NCI-H2227 (cell line): ENCODE measurements at regions not wholly inside any gene's neighbourhood (a gene's known extent, or its start where the extent isn't known, plus 50 kb on each side); places are given as distances from the start of the nearest gene placed in this dataset.
"Not testable (repeated sequence)": the region's sequence is repeated elsewhere in the genome, so short reads cannot be mapped to it uniquely, and the experiment has no call there.

Experiments
- DNase-seq: peaks from one replicate; lab custom pipeline; 2025; ENCODE audit not compliant: unreplicated experiment; lab: John Stamatoyannopoulos, UW

GRCh38 chr4:131159261-131159660 lies 1989.8 kb upstream of the PCDH10 start:
- DNase-seq = no peak

GRCh38 chr4:131192318-131192717 lies 1956.8 kb upstream of the PCDH10 start:
- no peak for DNase-seq

- no peak for DNase-seq
These were observed 1941.5 kb upstream of the PCDH10 start for GRCh38 chr4:131207589-131207988.

- no peak for DNase-seq
These were observed 1900.8 kb upstream of the PCDH10 start for GRCh38 chr4:131248314-131248713.

GRCh38 chr4:131251321-131251720 lies 1897.8 kb upstream of the PCDH10 start:
- DNase-seq = no peak

GRCh38 chr4:131257241-131257640 lies 1891.9 kb upstream of the PCDH10 start:
- DNase-seq = no peak

GRCh38 chr4:131258361-131258760 lies 1890.7 kb upstream of the PCDH10 start:
- DNase-seq = no peak

GRCh38 chr4:131288441-131288840 lies 1860.7 kb upstream of the PCDH10 start:
- DNase-seq = no peak

- no peak for DNase-seq
These were observed 1852.9 kb upstream of the PCDH10 start for GRCh38 chr4:131296192-131296591.

- DNase-seq = no peak
These were observed 1847.0 kb upstream of the PCDH10 start for GRCh38 chr4:131302108-131302507.

- DNase-seq = no peak
These were observed 1844.4 kb upstream of the PCDH10 start for GRCh38 chr4:131304686-131305085.

GRCh38 chr4:131309628-131310027 lies 1839.5 kb upstream of the PCDH10 start:
- DNase-seq = no peak

- no peak for DNase-seq
These were observed 1833.0 kb upstream of the PCDH10 start for GRCh38 chr4:131316086-131316485.

GRCh38 chr4:131337936-131338335 lies 1811.2 kb upstream of the PCDH10 start:
- DNase-seq = no peak

- no peak for DNase-seq
These were observed 1810.0 kb upstream of the PCDH10 start for GRCh38 chr4:131339137-131339536.

GRCh38 chr4:131344761-131345160 lies 1804.3 kb upstream of the PCDH10 start:
- DNase-seq = no peak

GRCh38 chr4:131347816-131348215 lies 1801.3 kb upstream of the PCDH10 start:
- DNase-seq = no peak

GRCh38 chr4:131348263-131348662 lies 1800.8 kb upstream of the PCDH10 start:
- DNase-seq = no peak

- DNase-seq = not testable (repeated sequence)
These were observed 1796.7 kb upstream of the PCDH10 start for GRCh38 chr4:131352371-131352770.

- no peak for DNase-seq
These were observed 1782.4 kb upstream of the PCDH10 start for GRCh38 chr4:131366714-131367113.

GRCh38 chr4:131367441-131367840 lies 1781.7 kb upstream of the PCDH10 start:
- DNase-seq = no peak

GRCh38 chr4:131370846-131371245 lies 1778.2 kb upstream of the PCDH10 start:
- no peak for DNase-seq

- no peak for DNase-seq
These were observed 1768.0 kb upstream of the PCDH10 start for GRCh38 chr4:131381055-131381454.

- DNase-seq = no peak
These were observed 1766.3 kb upstream of the PCDH10 start for GRCh38 chr4:131382839-131383238.
